Thyroid gland (tissue), 4 donors: ENCODE measurements at regions not wholly inside any gene's neighbourhood (a gene's known extent, or its start where the extent isn't known, plus 50 kb on each side); places are given as distances from the start of the nearest gene placed in this dataset.

ENCODE experiments used
- CTCF ChIP-seq, 6 experiments: fragments of 200-600 bp in 3 of 6; fragments of 450-650 bp in 3 of 6; sonication (generic) in 3 of 6; IDR thresholded peaks; one replicate each; pipeline ENCODE4 v1.5.1; 2016 to 2019; ENCODE audit warnings: antibody characterized with exemption in 6 of 6, mild to moderate bottlenecking in 2 of 6, inconsistent platforms in 1 of 6, moderate library complexity in 1 of 6
- POLR2A ChIP-seq, 2 donors: fragments of 450-650 bp; IDR thresholded peaks; one replicate each; pipeline ENCODE4 v1.6.1; 2017; ENCODE audit warnings: antibody characterized with exemption in 2 of 2, mild to moderate bottlenecking in 2 of 2, moderate library complexity in 1 of 2

- TF ChIP-seq CTCF (IDR thresholded peaks at IDR 0.05) (no peak), POLR2A (IDR thresholded peaks at IDR 0.05) (no peak)
These were observed 596.0 kb upstream of the MGMT start for GRCh38 chr10:128870830-128871597.
